Epithelial cell of proximal tubule (primary cell): ENCODE measurements at regions not wholly inside any gene's neighbourhood (a gene's known extent, or its start where the extent isn't known, plus 50 kb on each side); places are given as distances from the start of the nearest gene placed in this dataset.
A peak's percentile ranks its signal among the peaks of the same experiment; 100 is the strongest.
"Not testable (repeated sequence)": the region's sequence is repeated elsewhere in the genome, so short reads cannot be mapped to it uniquely, and the experiment has no call there.

Source experiments
- DNase-seq: peaks from one replicate; pipeline ENCODE4 v3.0.0-alpha.2; 2011; ENCODE audit warnings: low read depth
- H3K4me3 ChIP-seq: 2 replicates; pipeline ENCODE4 v1.5.1; 2011; ENCODE audit warnings: low read depth, mild to moderate bottlenecking, low read length
- CTCF ChIP-seq: conservative IDR thresholded peaks from 2 replicates; pipeline ENCODE4 v1.5.1; 2012; ENCODE audit warnings: low read depth, mild to moderate bottlenecking, low read length

GRCh38 chr13:38072696-38073095, 203.1 kb upstream of the TRPC4 start:
- no peak overlapping the region for H3K4me3 ChIP-seq
- no peak for DNase-seq
- no peak for TF ChIP-seq CTCF

GRCh38 chr13:38071340-38071739, 201.8 kb upstream of the TRPC4 start:
- not testable (repeated sequence) for H3K4me3 ChIP-seq, DNase-seq

- DNase-seq: no peak
- no peak for TF ChIP-seq CTCF
- no peak overlapping the region for H3K4me3 ChIP-seq
These were observed 184.3 kb upstream of the TRPC4 start for GRCh38 chr13:38053896-38054295.

GRCh38 chr13:38046049-38046376, 176.4 kb upstream of the TRPC4 start:
- TF ChIP-seq CTCF: no peak
- DNase-seq: no peak
- H3K4me3 ChIP-seq: no peak overlapping the region

- TF ChIP-seq CTCF: peak; percentile 82
- no peak overlapping the region for H3K4me3 ChIP-seq
- DNase-seq: no peak
These were observed 175.9 kb upstream of the TRPC4 start for GRCh38 chr13:38045278-38046048.

- no peak for DNase-seq
- no peak overlapping the region for H3K4me3 ChIP-seq
- no peak for TF ChIP-seq CTCF
These were observed 174.5 kb upstream of the TRPC4 start for GRCh38 chr13:38044067-38044466.

- no peak for DNase-seq
- no peak for TF ChIP-seq CTCF
- no peak overlapping the region for H3K4me3 ChIP-seq
These were observed 173.2 kb upstream of the TRPC4 start for GRCh38 chr13:38042771-38043170.

GRCh38 chr13:38024431-38024830, 154.9 kb upstream of the TRPC4 start:
- TF ChIP-seq CTCF: no peak
- no peak for DNase-seq
- H3K4me3 ChIP-seq: no peak overlapping the region
